Smooth muscle cell (in vitro differentiated cells): ENCODE measurements at regions not wholly inside any gene's neighbourhood (a gene's known extent, or its start where the extent isn't known, plus 50 kb on each side); places are given as distances from the start of the nearest gene placed in this dataset.

Source experiments
- DNase-seq: peaks from one replicate; lab custom pipeline; 2025; ENCODE audit not compliant: unreplicated experiment; lab: John Stamatoyannopoulos, UW
- H2AFZ ChIP-seq: fragments of 200-600 bp; sonication (generic); 2 replicates; pipeline ENCODE4 v1.6.0; 2016; ENCODE audit warnings: antibody characterized with exemption, low read depth, mild to moderate bottlenecking
- H3F3A ChIP-seq: fragments of 200-600 bp; sonication (generic); 2 replicates; pipeline ENCODE4 v1.6.0; 2017; ENCODE audit warnings: antibody characterized with exemption, low read depth
- H3K27ac ChIP-seq: fragments of 200-600 bp; sonication (generic); 2 replicates; pipeline ENCODE4 v1.5.1; 2016; ENCODE audit warnings: low read depth, mild to moderate bottlenecking
- H3K27me3 ChIP-seq: fragments of 200-600 bp; sonication (generic); 2 replicates; pipeline ENCODE4 v1.6.1; 2016; ENCODE audit warnings: low read depth, mild to moderate bottlenecking
- H3K36me3 ChIP-seq: fragments of 200-600 bp; sonication (generic); 2 replicates; pipeline ENCODE4 v1.5.1; 2016; ENCODE audit warnings: low read depth
- H3K4me1 ChIP-seq: fragments of 200-600 bp; sonication (generic); 2 replicates; pipeline ENCODE4 v1.5.1; 2016; ENCODE audit warnings: low read depth
- H3K4me2 ChIP-seq: fragments of 200-600 bp; sonication (generic); 2 replicates; pipeline ENCODE4 v1.6.0; 2016; ENCODE audit warnings: mild to moderate bottlenecking
- H3K4me3 ChIP-seq: fragments of 200-600 bp; sonication (generic); 2 replicates; pipeline ENCODE4 v1.5.1; 2016; ENCODE audit warnings: mild to moderate bottlenecking
- H3K79me2 ChIP-seq: fragments of 200-600 bp; sonication (generic); 2 replicates; pipeline ENCODE4 v1.6.0; 2016; ENCODE audit warnings: low read depth, mild to moderate bottlenecking
- H3K9ac ChIP-seq: fragments of 200-600 bp; sonication (generic); 2 replicates; pipeline ENCODE4 v1.6.0; 2016; ENCODE audit warnings: low read depth
- H3K9me3 ChIP-seq: fragments of 200-600 bp; sonication (generic); replicated peaks from 2 replicates; pipeline ENCODE4 v1.5.1; 2016; ENCODE audit warnings: low read depth
- H4K20me1 ChIP-seq: fragments of 200-600 bp; sonication (generic); 2 replicates; pipeline ENCODE4 v1.6.0; 2016; ENCODE audit warnings: low read depth
- WGBS: methylation state at CpG from one replicate; pipeline ENCODE4 v1.1.7; 2016; ENCODE audit warnings: low lambda C conversion rate; 5-methylcytosine and 5-hydroxymethylcytosine counted together
- TF ChIP-seq, protein P1 (sequence below): fragments of 200-600 bp; sonication (generic); IDR thresholded peaks from 2 replicates; pipeline ENCODE4 v1.5.1; 2017; ENCODE audit warnings: borderline replicate concordance, mild to moderate bottlenecking, antibody characterized with exemption; ENCODE audit not compliant: insufficient read depth, poor library complexity, severe bottlenecking

DNA sequence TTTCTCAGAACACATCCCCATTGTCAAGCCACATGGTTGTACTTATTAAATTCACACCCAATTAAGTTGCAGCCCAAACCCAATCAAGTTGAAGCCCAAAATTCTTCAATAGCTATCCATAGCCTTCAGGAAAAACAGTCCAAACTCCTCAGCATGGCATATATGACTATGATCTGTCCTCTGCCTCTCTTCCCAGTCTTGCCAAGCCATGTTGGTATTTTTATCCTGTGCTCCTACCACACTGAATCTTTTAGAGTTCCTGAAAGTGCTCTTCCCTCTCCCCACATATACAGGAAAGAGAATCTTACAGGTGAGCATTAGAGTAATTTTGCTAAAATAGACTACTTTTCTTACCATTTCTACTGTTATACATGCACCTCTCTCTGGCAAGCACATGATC is 834.9 kb downstream of the RPS29 start:
- Histone ChIP-seq H3K27me3 (no peaks in the 10 kb centered on the region), H3K36me3 (no peaks in the 10 kb centered on the region), H3K27ac (no peak overlapping the region), H3K9ac (no peak overlapping the region), H2AFZ (no peak overlapping the region), H3K4me1 (peaks cover 13% of the 10 kb centered on the region), H4K20me1 (no peaks in the 10 kb centered on the region), H3K79me2 (no peaks in the 10 kb centered on the region), H3K4me3 (no peak overlapping the region), H3F3A (no peaks in the 10 kb centered on the region), H3K9me3 (no peaks in the 10 kb centered on the region), H3K4me2 (no peak overlapping the region)
- no peak for DNase-seq
- TF ChIP-seq, protein P1, sequence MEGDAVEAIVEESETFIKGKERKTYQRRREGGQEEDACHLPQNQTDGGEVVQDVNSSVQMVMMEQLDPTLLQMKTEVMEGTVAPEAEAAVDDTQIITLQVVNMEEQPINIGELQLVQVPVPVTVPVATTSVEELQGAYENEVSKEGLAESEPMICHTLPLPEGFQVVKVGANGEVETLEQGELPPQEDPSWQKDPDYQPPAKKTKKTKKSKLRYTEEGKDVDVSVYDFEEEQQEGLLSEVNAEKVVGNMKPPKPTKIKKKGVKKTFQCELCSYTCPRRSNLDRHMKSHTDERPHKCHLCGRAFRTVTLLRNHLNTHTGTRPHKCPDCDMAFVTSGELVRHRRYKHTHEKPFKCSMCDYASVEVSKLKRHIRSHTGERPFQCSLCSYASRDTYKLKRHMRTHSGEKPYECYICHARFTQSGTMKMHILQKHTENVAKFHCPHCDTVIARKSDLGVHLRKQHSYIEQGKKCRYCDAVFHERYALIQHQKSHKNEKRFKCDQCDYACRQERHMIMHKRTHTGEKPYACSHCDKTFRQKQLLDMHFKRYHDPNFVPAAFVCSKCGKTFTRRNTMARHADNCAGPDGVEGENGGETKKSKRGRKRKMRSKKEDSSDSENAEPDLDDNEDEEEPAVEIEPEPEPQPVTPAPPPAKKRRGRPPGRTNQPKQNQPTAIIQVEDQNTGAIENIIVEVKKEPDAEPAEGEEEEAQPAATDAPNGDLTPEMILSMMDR = no peak

DNA sequence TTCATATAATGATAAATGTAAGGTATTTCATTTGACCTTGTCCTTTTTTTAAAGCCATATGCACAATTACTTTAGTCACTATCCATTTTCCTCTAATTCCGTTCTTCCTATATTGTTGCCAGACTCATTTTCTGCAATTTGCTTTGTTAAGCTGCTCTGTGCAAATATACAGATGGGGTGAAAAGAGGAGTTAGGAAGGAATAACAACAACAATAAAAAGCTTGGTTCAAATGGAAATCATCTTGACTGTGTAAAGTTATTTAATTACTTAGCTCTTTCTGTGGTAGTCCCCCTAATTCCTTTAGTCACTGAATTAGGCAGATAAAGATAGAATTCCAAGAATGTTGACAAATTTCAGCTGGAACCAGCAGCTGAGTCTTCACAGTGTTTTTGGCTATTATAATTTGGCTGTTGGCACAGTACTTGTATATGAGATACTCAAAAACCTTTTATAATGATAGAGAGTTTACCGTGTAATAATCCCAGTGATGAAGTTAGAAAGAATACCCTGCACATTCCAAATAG is 838.0 kb downstream of the RPS29 start:
- 47% methylated on average over 2 of the region's 2 CpGs for WGBS
- peak overlapping the region; percentile 41 for H3K4me2 ChIP-seq
- H3K36me3 ChIP-seq = no peaks in the 10 kb centered on the region
- H3K27me3 ChIP-seq = no peaks in the 10 kb centered on the region
- H2AFZ ChIP-seq = peak overlapping the region; percentile 55
- H3K9ac ChIP-seq = no peak overlapping the region
- TF ChIP-seq, protein P1 = no peak
- no peaks in the 10 kb centered on the region for H3K79me2 ChIP-seq
- peaks cover 13% of the 10 kb centered on the region for H3K4me1 ChIP-seq
- DNase-seq = no peak
- no peaks in the 10 kb centered on the region for H3F3A ChIP-seq
- H4K20me1 ChIP-seq = no peaks in the 10 kb centered on the region
- H3K4me3 ChIP-seq = no peak overlapping the region
- H3K27ac ChIP-seq = peak overlapping the region; percentile 19
- H3K9me3 ChIP-seq = no peaks in the 10 kb centered on the region

DNA sequence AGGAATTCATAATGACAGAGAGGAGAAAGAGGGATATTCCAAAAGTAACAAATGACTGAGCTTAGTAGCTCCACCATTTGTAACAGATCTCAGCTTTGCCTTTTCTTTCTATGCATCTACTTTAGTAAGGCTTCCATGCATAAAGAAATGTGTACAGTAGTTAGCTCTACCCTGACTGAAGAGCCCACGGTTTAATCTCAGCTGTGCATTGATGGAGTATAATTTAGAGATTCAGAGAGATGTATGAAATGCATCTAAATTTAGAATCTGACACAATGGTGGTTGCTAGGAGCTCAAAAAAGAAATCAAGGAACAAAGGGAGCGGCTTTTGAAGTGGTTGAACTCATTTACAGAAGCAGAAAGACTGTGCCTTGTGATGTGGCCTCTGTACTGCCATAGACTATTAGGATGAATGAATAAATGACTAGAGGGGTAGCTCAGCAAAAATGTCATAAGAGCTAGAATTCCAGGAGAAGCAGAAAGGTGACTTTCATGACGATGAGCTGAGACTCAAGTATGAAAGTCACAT is 838.6 kb downstream of the RPS29 start:
- Histone ChIP-seq H3K27ac (no peak overlapping the region), H3K4me3 (no peak overlapping the region), H2AFZ (peak overlapping the region; percentile 55), H3K36me3 (no peaks in the 10 kb centered on the region), H3K9me3 (no peaks in the 10 kb centered on the region), H3K79me2 (no peaks in the 10 kb centered on the region), H3K9ac (no peak overlapping the region), H3K27me3 (no peaks in the 10 kb centered on the region), H3K4me1 (peaks cover 13% of the 10 kb centered on the region), H3K4me2 (peak overlapping the region; percentile 41), H3F3A (no peaks in the 10 kb centered on the region), H4K20me1 (no peaks in the 10 kb centered on the region)
- TF ChIP-seq, protein P1 = no peak
- no peak for DNase-seq
- WGBS = 85% methylated on average over 3 of the region's 3 CpGs

DNA sequence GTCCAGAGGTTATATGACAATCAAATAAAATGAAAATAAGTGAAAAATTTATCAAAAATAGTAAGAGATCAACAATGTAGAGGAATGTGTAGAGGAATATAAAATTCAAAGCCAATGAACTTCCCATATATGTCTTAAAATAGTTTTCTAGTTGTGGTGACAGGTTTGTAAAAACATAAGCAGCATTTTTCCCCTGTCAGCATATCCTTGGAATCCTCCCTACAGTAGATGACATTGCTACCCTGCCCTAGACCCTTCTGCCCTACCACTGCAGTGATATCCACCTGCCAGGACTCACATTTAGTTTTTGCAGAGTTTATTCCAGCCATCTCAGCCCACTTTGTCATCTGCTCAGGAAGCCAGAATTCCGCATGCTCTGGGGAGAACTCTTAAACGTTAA is 842.0 kb downstream of the RPS29 start:
- Histone ChIP-seq H3K27ac (no peak overlapping the region), H3K4me3 (no peak overlapping the region), H3K36me3 (no peaks in the 10 kb centered on the region), H3K27me3 (no peaks in the 10 kb centered on the region), H3K9me3 (no peaks in the 10 kb centered on the region), H3K4me1 (peaks cover 13% of the 10 kb centered on the region), H3K79me2 (no peaks in the 10 kb centered on the region), H3F3A (no peaks in the 10 kb centered on the region), H4K20me1 (no peaks in the 10 kb centered on the region), H2AFZ (no peak overlapping the region), H3K9ac (no peak overlapping the region), H3K4me2 (no peak overlapping the region)
- TF ChIP-seq, protein P1 = no peak
- DNase-seq = no peak
- WGBS = 56% methylated on average over 2 of the region's 2 CpGs
